ENCODE measurements at regions not wholly inside any gene's neighbourhood (a gene's known extent, or its start where the extent isn't known, plus 50 kb on each side); places are given as distances from the start of the nearest gene placed in this dataset.

GRCh38 chr1:59066236-59066635 lies 230.7 kb upstream of the FGGY start:
- Histone ChIP-seq H3K4me2 (ENCODE audit: low read length) (no peak overlapping the region), H3K27ac (ENCODE audit: low read length) (no peak overlapping the region), H3K9ac (ENCODE audit: low read length) (no peak overlapping the region), H3K9me3 (ENCODE audit: low read length) (no peaks in the 10 kb centered on the region), H3K4me3 (ENCODE audit: low read length) (no peak overlapping the region), H3K9me2 (ENCODE audit: insufficient read depth, low read length) (no peaks in the 10 kb centered on the region), H2AFZ (ENCODE audit: low read depth, low read length) (no peak overlapping the region), H4K20me1 (ENCODE audit: insufficient read depth) (no peaks in the 10 kb centered on the region), H3K79me2 (replicated peaks; ENCODE audit: insufficient read depth, low read length) (no peaks in the 10 kb centered on the region), H3K27me3 (ENCODE audit: insufficient read depth, low read depth, low read length) (no peaks in the 10 kb centered on the region), H3F3A (ENCODE audit: insufficient read depth, low read length, poor library complexity, severe bottlenecking) (no peaks in the 10 kb centered on the region), H3K36me3 (ENCODE audit: insufficient read depth, low read length) (no peaks in the 10 kb centered on the region)
- TF ChIP-seq SMC3 (conservative IDR thresholded peaks at IDR 0.05; ENCODE audit: poor library complexity) (no peak), EZH2 (IDR thresholded peaks at IDR 0.05; ENCODE audit: borderline replicate concordance, insufficient read depth, low read length, poor library complexity, severe bottlenecking) (no peak), MXI1 (conservative IDR thresholded peaks at IDR 0.05; ENCODE audit: poor library complexity, severe bottlenecking) (no peak), TAF1 (IDR thresholded peaks at IDR 0.05; ENCODE audit: low read depth) (no peak), EP300 (conservative IDR thresholded peaks at IDR 0.05; ENCODE audit: poor library complexity, severe bottlenecking) (no peak), POLR2AphosphoS5 (IDR thresholded peaks at IDR 0.05) (no peak)

- Histone ChIP-seq H3K27ac (ENCODE audit: low read length) (no peak overlapping the region), H4K20me1 (ENCODE audit: insufficient read depth) (no peaks in the 10 kb centered on the region), H3F3A (ENCODE audit: insufficient read depth, low read length, poor library complexity, severe bottlenecking) (no peaks in the 10 kb centered on the region), H2AFZ (ENCODE audit: low read depth, low read length) (no peak overlapping the region), H3K9ac (ENCODE audit: low read length) (no peak overlapping the region), H3K79me2 (replicated peaks; ENCODE audit: insufficient read depth, low read length) (no peaks in the 10 kb centered on the region), H3K9me3 (ENCODE audit: low read length) (no peaks in the 10 kb centered on the region), H3K4me3 (ENCODE audit: low read length) (no peak overlapping the region), H3K4me2 (ENCODE audit: low read length) (no peak overlapping the region), H3K9me2 (ENCODE audit: insufficient read depth, low read length) (no peaks in the 10 kb centered on the region), H3K27me3 (ENCODE audit: insufficient read depth, low read depth, low read length) (no peaks in the 10 kb centered on the region), H3K36me3 (ENCODE audit: insufficient read depth, low read length) (no peaks in the 10 kb centered on the region)
- TF ChIP-seq EZH2 (IDR thresholded peaks at IDR 0.05; ENCODE audit: borderline replicate concordance, insufficient read depth, low read length, poor library complexity, severe bottlenecking), result no peak
- TF ChIP-seq MXI1 (conservative IDR thresholded peaks at IDR 0.05; ENCODE audit: poor library complexity, severe bottlenecking), result no peak
- TF ChIP-seq, protein P1, sequence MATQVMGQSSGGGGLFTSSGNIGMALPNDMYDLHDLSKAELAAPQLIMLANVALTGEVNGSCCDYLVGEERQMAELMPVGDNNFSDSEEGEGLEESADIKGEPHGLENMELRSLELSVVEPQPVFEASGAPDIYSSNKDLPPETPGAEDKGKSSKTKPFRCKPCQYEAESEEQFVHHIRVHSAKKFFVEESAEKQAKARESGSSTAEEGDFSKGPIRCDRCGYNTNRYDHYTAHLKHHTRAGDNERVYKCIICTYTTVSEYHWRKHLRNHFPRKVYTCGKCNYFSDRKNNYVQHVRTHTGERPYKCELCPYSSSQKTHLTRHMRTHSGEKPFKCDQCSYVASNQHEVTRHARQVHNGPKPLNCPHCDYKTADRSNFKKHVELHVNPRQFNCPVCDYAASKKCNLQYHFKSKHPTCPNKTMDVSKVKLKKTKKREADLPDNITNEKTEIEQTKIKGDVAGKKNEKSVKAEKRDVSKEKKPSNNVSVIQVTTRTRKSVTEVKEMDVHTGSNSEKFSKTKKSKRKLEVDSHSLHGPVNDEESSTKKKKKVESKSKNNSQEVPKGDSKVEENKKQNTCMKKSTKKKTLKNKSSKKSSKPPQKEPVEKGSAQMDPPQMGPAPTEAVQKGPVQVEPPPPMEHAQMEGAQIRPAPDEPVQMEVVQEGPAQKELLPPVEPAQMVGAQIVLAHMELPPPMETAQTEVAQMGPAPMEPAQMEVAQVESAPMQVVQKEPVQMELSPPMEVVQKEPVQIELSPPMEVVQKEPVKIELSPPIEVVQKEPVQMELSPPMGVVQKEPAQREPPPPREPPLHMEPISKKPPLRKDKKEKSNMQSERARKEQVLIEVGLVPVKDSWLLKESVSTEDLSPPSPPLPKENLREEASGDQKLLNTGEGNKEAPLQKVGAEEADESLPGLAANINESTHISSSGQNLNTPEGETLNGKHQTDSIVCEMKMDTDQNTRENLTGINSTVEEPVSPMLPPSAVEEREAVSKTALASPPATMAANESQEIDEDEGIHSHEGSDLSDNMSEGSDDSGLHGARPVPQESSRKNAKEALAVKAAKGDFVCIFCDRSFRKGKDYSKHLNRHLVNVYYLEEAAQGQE (IDR thresholded peaks at IDR 0.05; ENCODE audit: borderline replicate concordance), result no peak
- no peak for TF ChIP-seq SMC3 (conservative IDR thresholded peaks at IDR 0.05; ENCODE audit: poor library complexity)
- TF ChIP-seq POLR2AphosphoS5 (IDR thresholded peaks at IDR 0.05), result no peak
- TF ChIP-seq TAF1 (IDR thresholded peaks at IDR 0.05; ENCODE audit: low read depth), result no peak
- TF ChIP-seq RAD21 (conservative IDR thresholded peaks at IDR 0.05), result no peak
- no peak for TF ChIP-seq CTCF (IDR thresholded peaks at IDR 0.05; ENCODE audit: poor library complexity, severe bottlenecking)
- no peak for TF ChIP-seq EP300 (conservative IDR thresholded peaks at IDR 0.05; ENCODE audit: poor library complexity, severe bottlenecking)
Measured at GRCh38 chr1:59070610-59071009, 226.3 kb upstream of the FGGY start.
